ENCODE measurements at regions not wholly inside any gene's neighbourhood (a gene's known extent, or its start where the extent isn't known, plus 50 kb on each side); places are given as distances from the start of the nearest gene placed in this dataset.

DNA sequence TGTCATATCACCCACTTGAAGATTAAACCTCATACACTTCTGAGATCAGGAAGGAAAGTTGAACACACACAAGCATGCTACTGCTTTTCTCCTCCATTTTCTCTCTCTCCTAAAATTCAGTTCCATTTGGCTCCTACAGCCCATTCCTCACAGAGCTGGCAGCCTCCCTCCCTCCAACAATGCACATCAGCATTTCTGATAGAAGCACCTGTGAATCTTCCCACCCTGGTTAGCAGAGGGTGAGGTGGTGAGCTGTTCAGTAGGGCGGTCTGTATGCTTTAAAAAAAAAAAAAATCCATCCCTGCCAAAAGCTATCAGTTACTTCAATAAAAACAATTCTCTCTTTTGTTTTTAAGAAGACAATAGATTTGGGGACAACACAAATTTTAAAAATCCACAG is 463.2 kb upstream of the KIF2A start:
- DNase-seq (ENCODE audit: low spot score) = no peak

GRCh38 chr5:61850696-61851095 is 455.3 kb upstream of the KIF2A start:
- DNase-seq (ENCODE audit: low spot score) = no peak
- in situ Hi-C loops (cut with HindIII; ENCODE audit: low sequenced_read_pairs) = no loop called here

More for the DNA sequence above, 463.2 kb upstream of the KIF2A start:
- in situ Hi-C loops (cut with HindIII; ENCODE audit: low sequenced_read_pairs) = no loop called here

DNA sequence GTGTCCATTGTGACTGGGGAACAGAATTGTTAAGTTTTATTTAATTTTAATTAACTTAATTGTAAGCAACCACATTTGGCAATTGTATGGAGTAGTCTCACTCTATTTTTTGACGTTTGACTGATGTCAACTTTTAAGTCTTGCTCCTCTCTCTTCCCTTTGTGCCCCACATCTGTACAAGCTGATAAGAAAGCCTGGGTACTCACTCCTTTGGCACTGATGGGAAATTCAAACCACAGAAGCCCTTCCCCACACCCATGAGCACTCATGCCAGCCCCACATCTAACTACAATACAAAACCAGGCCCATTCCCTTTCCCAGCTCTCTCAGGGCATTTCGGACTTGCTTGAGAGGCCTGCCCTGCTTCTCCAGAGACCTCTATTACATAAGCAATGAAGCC is 451.5 kb upstream of the KIF2A start:
- no peak for DNase-seq (ENCODE audit: low spot score)
- in situ Hi-C loops (cut with HindIII; ENCODE audit: low sequenced_read_pairs) = no loop called here

- in situ Hi-C loops (cut with HindIII; ENCODE audit: low sequenced_read_pairs) = no loop called here
- no peak for DNase-seq (ENCODE audit: low spot score)
Measured at GRCh38 chr5:61860978-61861377, 445.0 kb upstream of the KIF2A start.

DNA sequence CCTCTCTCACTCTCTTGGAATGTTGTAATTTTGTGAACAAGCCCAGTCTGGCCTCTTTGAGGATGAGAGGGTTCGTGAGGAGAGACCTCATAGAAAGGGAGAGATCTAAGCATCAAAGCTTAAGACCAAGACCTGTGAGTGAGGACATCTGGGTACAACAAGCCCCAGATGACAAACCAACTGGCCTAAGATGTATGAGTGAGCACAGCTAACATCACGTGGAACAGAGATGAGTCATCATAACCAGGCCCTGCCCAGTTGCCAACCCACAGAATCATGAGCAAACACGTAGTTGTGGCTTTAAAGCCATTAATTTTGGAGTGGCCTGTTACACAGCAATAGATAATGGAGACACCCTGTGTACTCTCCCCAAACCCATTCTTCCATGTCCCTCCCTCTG is 439.1 kb upstream of the KIF2A start:
- DNase-seq (ENCODE audit: low spot score) = no peak
- in situ Hi-C loops (cut with HindIII; ENCODE audit: low sequenced_read_pairs) = no loop called here

DNA sequence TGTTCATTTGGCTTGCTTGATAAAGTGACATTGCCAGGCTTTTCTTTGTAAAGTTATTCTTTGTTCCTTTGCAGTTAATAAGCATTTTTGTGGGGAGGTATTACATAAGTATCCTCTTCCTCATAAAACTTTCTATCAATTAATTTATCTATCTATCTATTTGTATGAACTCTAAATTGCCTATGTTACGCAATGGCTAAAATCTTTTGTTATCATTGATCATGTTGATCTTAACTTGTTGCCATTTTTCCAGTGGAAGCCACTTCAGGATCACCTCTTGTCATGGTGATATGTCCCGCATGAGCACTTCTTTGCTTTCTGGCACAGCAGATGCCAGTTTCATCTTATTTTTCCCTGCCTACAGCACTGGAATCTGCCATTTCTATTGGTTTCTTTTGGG is 436.7 kb upstream of the KIF2A start:
- in situ Hi-C loops (cut with HindIII; ENCODE audit: low sequenced_read_pairs) = no loop called here

GRCh38 chr5:61878471-61878870 is 427.5 kb upstream of the KIF2A start:
- in situ Hi-C loops (cut with HindIII; ENCODE audit: low sequenced_read_pairs) = no loop called here
- DNase-seq (ENCODE audit: low spot score) = no peak

More for the DNA sequence above, 436.7 kb upstream of the KIF2A start:
- no peak for DNase-seq (ENCODE audit: low spot score)

GRCh38 chr5:61881821-61882487 is 424.1 kb upstream of the KIF2A start:
- DNase-seq (ENCODE audit: low spot score) = no peak
- in situ Hi-C loops (cut with HindIII; ENCODE audit: low sequenced_read_pairs) = no loop called here

GRCh38 chr5:61882901-61883500 is 423.0 kb upstream of the KIF2A start:
- in situ Hi-C loops (cut with HindIII; ENCODE audit: low sequenced_read_pairs) = no loop called here
- no peak for DNase-seq (ENCODE audit: low spot score)

- DNase-seq (ENCODE audit: low spot score) = no peak
- in situ Hi-C loops (cut with HindIII; ENCODE audit: low sequenced_read_pairs) = no loop called here
Measured at GRCh38 chr5:61884252-61884855, 421.7 kb upstream of the KIF2A start.

- DNase-seq (ENCODE audit: low spot score) = no peak
- in situ Hi-C loops (cut with HindIII; ENCODE audit: low sequenced_read_pairs) = no loop called here
Measured at GRCh38 chr5:61886214-61886613, 419.8 kb upstream of the KIF2A start.

GRCh38 chr5:61887271-61887670 is 418.7 kb upstream of the KIF2A start:
- no peak for DNase-seq (ENCODE audit: low spot score)
- in situ Hi-C loops (cut with HindIII; ENCODE audit: low sequenced_read_pairs) = no loop called here

GRCh38 chr5:61894046-61894445 is 412.0 kb upstream of the KIF2A start:
- no peak for DNase-seq (ENCODE audit: low spot score)
- in situ Hi-C loops (cut with HindIII; ENCODE audit: low sequenced_read_pairs) = no loop called here

DNA sequence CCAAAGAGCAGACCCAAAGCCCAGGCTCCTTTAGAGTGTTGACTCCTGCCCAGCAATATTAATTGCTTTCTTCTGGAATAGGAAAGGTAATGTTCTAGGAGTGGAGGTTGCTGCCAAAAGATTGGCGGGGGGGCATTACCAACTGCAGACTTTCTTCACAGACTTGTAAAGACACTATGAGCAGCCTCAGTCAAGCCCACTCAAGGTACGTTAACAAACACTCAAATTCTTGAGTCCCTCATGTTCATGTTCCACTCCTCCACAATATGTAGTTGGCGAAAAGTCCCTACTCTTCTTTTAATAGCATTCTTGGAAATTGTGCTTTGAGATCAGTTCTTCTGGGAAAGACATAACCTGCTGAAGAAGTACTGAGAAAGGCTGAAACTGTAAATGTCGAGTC is 409.2 kb upstream of the KIF2A start:
- no peak for DNase-seq (ENCODE audit: low spot score)
- in situ Hi-C loops (cut with HindIII; ENCODE audit: low sequenced_read_pairs) = no loop called here

- no peak for DNase-seq (ENCODE audit: low spot score)
- in situ Hi-C loops (cut with HindIII; ENCODE audit: low sequenced_read_pairs) = no loop called here
Measured at GRCh38 chr5:61897251-61897650, 408.8 kb upstream of the KIF2A start.

DNA sequence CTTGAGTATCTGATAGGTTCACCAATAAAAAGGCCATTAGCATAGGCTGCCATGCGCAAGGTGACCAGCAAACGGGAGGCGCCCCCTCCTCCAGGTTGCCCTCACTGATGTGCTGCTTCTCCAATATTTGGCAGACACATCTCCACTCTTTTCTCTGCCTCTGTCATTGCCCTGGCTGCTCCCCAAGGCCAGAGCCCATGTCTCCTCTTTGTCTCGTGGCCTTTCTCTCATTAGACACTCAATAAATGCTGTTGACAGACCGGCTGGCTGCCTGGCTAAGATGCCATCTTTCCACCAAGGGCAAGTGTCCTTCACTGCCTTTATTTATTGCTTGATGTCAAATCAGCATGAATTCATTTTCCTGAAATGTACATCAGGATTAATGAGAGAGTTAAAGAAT is 404.0 kb upstream of the KIF2A start:
- in situ Hi-C loops (cut with HindIII; ENCODE audit: low sequenced_read_pairs) = no loop called here
- no peak for DNase-seq (ENCODE audit: low spot score)

DNA sequence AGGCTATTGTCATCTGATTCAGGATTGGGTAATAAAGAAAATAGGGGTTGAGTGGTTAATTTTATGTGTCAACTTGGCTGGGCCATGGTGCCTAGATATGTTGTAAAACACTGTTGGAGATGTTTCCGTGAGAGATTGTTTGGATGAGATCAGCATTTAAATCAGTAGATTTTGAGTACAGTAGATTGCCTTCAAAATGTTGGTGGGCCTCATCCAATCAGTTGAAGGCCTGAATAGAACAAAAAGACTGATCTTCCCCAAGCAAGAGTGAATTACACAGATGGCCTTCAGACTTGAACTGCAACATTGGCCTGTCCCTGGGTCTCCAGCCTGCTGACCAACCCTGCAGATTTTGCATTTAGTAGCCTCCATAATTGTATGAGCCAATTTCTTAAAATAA is 401.3 kb upstream of the KIF2A start:
- no peak for DNase-seq (ENCODE audit: low spot score)
- in situ Hi-C loops (cut with HindIII; ENCODE audit: low sequenced_read_pairs) = no loop called here

DNA sequence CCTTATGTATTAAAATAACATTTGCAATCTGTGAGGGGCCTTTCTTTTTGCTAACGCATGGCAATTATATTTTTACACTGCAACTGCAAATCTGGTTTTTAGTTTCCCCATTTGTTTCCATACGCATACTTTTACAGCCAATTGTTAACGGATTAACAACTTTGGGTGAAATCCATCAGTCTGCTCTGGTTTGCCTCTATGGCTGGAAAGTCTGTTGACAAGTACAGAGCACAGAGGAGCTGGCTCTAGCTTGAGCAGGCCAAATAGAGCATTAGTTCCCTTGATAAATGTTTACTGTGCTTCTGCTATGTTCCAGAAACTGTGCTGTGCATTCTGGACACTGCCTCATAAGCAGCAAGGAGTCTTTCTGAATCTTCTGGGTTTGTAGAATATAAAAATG is 400.4 kb upstream of the KIF2A start:
- DNase-seq (ENCODE audit: low spot score) = no peak
- in situ Hi-C loops (cut with HindIII; ENCODE audit: low sequenced_read_pairs) = no loop called here

DNA sequence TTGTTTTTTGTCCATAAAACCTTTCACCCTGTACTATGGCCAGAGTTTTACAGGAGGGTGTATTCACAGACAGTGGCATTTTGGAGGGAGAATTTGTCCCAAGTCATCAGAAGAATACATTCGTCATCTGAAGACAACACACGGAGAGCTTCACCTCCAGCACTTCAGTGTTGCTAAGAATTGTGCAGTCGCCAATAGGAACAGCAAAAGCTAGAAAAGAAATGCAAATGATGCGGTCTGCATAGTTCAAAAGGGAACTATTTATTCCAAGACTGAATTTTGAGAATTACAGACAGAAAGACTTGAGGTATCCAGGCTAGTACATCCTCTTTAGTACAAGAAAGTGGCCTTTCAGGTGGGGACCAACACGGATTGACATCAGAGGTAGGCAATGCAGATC is 399.2 kb upstream of the KIF2A start:
- in situ Hi-C loops (cut with HindIII; ENCODE audit: low sequenced_read_pairs) = no loop called here
- DNase-seq (ENCODE audit: low spot score) = no peak

- DNase-seq (ENCODE audit: low spot score) = no peak
- in situ Hi-C loops (cut with HindIII; ENCODE audit: low sequenced_read_pairs) = no loop called here
Measured at GRCh38 chr5:61907995-61908394, 398.0 kb upstream of the KIF2A start.

DNA sequence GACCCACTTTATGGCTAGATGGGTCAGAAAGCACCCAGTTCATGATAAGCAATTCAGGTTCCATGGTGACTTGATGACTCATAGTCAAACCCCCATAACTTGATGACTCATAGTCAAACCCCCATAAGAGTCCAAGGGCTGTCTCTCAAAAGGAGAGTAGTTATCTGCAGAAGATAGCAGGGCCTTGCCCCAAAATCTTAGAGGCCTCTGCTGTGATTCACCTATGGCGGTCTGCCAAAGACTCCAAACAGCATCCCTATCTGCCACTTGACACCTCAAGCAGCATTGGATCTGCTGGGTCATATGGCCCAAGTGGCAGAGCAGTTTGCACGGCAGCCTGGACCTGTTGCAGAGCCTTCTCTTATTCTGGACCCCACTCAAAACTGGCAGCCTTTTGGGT is 395.2 kb upstream of the KIF2A start:
- in situ Hi-C loops (cut with HindIII; ENCODE audit: low sequenced_read_pairs) = no loop called here
- DNase-seq (ENCODE audit: low spot score) = no peak
